ENCODE measurements at regions not wholly inside any gene's neighbourhood (a gene's known extent, or its start where the extent isn't known, plus 50 kb on each side); places are given as distances from the start of the nearest gene placed in this dataset.

- Histone ChIP-seq H3K9ac (ENCODE audit: low read depth, low read length) (no peak overlapping the region), H3K4me1 (ENCODE audit: insufficient read depth, low read length) (no peaks in the 10 kb centered on the region), H3K9me3 (ENCODE audit: control insufficient read depth, insufficient read depth, low read length) (no peaks in the 10 kb centered on the region; the same call in 1 of the 2 replicates), H3K36me3 (ENCODE audit: insufficient read depth, low read length) (no peaks in the 10 kb centered on the region)
Observed at GRCh38 chr1:164961715-164962114, 394.8 kb downstream of the LMX1A start.

DNA sequence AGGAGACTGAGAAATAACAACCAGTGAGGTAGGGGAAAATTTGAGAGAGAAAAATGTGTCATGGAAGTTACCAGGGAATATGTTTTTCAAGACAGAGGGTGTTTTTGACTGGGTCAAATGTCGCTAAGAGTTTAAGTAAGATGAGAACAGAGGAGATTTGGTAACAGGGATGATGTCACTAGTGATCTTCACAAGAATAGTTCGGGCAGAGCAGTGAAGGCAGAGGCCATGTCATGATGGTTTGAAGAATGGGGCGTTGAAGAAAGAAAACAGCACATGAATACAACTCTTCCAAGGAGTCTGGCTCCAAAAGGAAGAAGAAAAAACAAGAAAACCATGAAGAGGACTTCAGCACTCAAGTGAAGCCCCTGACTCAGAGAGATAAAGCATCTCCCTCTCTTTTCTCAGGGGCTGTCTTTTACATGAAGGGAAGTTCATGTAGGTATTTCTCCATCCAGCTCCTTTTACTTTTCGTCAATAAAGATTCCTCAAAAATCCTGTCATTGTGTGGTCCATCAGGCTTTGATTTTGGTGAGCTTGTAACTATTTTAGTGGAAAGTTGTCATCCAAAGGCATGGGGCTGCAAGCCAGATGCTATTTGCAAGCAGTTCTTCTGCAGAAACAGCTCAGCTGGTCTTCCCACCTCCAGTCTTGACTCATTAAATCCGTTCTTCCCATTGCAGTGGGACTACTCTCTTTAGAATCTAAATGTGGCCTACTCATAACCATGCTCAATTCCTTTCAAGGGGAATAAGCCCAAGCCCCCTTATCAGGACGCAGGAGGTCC, 397.3 kb downstream of the LMX1A start:
- Histone ChIP-seq H3K9ac (ENCODE audit: low read depth, low read length) (no peak overlapping the region), H3K4me1 (ENCODE audit: insufficient read depth, low read length) (no peaks in the 10 kb centered on the region), H3K9me3 (ENCODE audit: control insufficient read depth, insufficient read depth, low read length) (no peaks in the 10 kb centered on the region; the same call in 1 of the 2 replicates), H3K36me3 (ENCODE audit: insufficient read depth, low read length) (no peaks in the 10 kb centered on the region)

DNA sequence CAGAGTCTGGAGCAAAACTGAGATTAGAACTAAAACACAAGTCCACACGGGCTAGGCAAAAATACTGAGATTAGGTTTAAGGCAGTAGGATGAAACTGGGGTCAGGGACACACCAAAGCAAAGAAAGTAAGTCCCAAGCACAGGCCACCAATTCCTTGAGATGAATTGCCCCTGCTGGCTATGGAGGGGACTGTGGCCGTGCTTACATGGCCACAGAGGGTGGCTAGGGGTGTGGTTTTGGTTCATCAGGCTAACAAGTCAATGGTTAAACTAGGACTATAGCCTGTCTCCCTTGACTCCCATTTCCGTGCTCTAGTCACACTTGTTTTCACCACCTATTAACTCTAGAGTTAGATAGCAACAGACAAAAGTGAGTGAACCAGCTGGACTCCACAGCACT, 394.8 kb downstream of the PBX1 start:
- Histone ChIP-seq H3K4me1 (ENCODE audit: insufficient read depth, low read length) (no peaks in the 10 kb centered on the region; the same call in 1 of the 2 replicates), H3K9me3 (ENCODE audit: control insufficient read depth, insufficient read depth, low read length) (peaks cover 3% of the 10 kb centered on the region), H3K36me3 (ENCODE audit: insufficient read depth, low read length) (no peaks in the 10 kb centered on the region), H3K9ac (ENCODE audit: low read depth, low read length) (no peak overlapping the region)

DNA sequence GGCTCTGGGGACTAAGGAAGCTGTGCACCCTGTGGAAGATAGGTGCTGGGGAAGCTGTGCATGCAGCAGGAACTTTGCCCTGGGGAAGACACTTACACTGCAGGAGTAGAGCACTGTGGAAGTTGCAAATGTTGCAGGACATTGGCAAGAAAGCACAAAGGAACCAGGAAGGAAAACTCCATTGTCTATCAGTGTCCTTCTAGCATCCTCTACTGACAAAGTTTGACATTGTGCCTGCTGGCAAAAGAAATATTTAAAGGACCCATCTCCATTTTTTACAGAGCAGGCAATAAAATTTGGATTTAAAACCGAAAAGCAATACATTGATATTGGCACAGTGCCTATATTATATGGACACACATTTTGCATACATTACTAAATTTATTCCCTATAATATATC, 394.1 kb downstream of the PBX1 start:
- Histone ChIP-seq H3K9ac (ENCODE audit: low read depth, low read length) (no peak overlapping the region), H3K36me3 (ENCODE audit: insufficient read depth, low read length) (no peaks in the 10 kb centered on the region), H3K9me3 (ENCODE audit: control insufficient read depth, insufficient read depth, low read length) (peaks cover 4% of the 10 kb centered on the region)

GRCh38 chr1:164951508-164951907, 392.5 kb downstream of the PBX1 start:
- Histone ChIP-seq H3K9me3 (ENCODE audit: control insufficient read depth, insufficient read depth, low read length) (peaks cover 4% of the 10 kb centered on the region), H3K4me1 (ENCODE audit: insufficient read depth, low read length) (no peaks in the 10 kb centered on the region; the same call in 1 of the 2 replicates), H3K9ac (ENCODE audit: low read depth, low read length) (no peak overlapping the region), H3K36me3 (ENCODE audit: insufficient read depth, low read length) (no peaks in the 10 kb centered on the region)

More for the DNA sequence above, 394.1 kb downstream of the PBX1 start:
- H3K4me1 ChIP-seq (ENCODE audit: insufficient read depth, low read length): no peaks in the 10 kb centered on the region; the same call in 1 of the 2 replicates

- Histone ChIP-seq H3K9me3 (ENCODE audit: control insufficient read depth, insufficient read depth, low read length) (peaks cover 4% of the 10 kb centered on the region), H3K9ac (ENCODE audit: low read depth, low read length) (no peak overlapping the region), H3K4me1 (ENCODE audit: insufficient read depth, low read length) (no peaks in the 10 kb centered on the region; the same call in 1 of the 2 replicates), H3K36me3 (ENCODE audit: insufficient read depth, low read length) (no peaks in the 10 kb centered on the region)
Observed at GRCh38 chr1:164950541-164950986, 391.6 kb downstream of the PBX1 start.

GRCh38 chr1:164949771-164950471, 390.9 kb downstream of the PBX1 start:
- Histone ChIP-seq H3K9me3 (ENCODE audit: control insufficient read depth, insufficient read depth, low read length) (peaks cover 4% of the 10 kb centered on the region), H3K9ac (ENCODE audit: low read depth, low read length) (no peak overlapping the region), H3K4me1 (ENCODE audit: insufficient read depth, low read length) (no peaks in the 10 kb centered on the region; the same call in 1 of the 2 replicates), H3K36me3 (ENCODE audit: insufficient read depth, low read length) (no peaks in the 10 kb centered on the region)

DNA sequence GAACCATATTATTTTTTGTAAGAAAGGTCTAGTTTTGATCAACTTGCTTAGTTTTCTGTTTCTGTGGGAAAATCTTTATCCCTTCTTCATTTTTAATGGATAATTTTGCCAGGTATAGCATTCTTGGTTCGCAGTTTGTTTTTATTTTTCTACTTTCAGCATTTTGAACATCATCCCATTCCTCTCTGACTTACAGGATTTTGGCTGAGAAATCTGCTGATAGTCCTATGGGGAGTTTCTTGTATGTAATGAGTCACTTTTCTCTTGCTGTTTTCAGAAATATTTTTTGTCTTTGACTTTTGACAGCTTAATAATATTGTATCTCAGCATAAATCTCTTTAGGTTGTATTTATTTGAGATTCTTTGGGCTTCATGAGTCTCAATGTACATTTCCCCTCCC, 389.1 kb downstream of the PBX1 start:
- no peaks in the 10 kb centered on the region for H3K36me3 ChIP-seq (ENCODE audit: insufficient read depth, low read length)
- H3K9me3 ChIP-seq (ENCODE audit: control insufficient read depth, insufficient read depth, low read length): peaks cover 4% of the 10 kb centered on the region
- H3K9ac ChIP-seq (ENCODE audit: low read depth, low read length): no peak overlapping the region
- H3K4me1 ChIP-seq (ENCODE audit: insufficient read depth, low read length): no peaks in the 10 kb centered on the region; the same call in 1 of the 2 replicates

GRCh38 chr1:164937291-164937690, 378.3 kb downstream of the PBX1 start:
- Histone ChIP-seq H3K4me1 (ENCODE audit: insufficient read depth, low read length) (no peaks in the 10 kb centered on the region), H3K9me3 (ENCODE audit: control insufficient read depth, insufficient read depth, low read length) (no peaks in the 10 kb centered on the region), H3K36me3 (ENCODE audit: insufficient read depth, low read length) (no peaks in the 10 kb centered on the region), H3K9ac (ENCODE audit: low read depth, low read length) (no peak overlapping the region)

- Histone ChIP-seq H3K9me3 (ENCODE audit: control insufficient read depth, insufficient read depth, low read length) (no peaks in the 10 kb centered on the region), H3K9ac (ENCODE audit: low read depth, low read length) (no peak overlapping the region), H3K4me1 (ENCODE audit: insufficient read depth, low read length) (no peaks in the 10 kb centered on the region), H3K36me3 (ENCODE audit: insufficient read depth, low read length) (no peaks in the 10 kb centered on the region)
Observed at GRCh38 chr1:164932580-164932979, 373.6 kb downstream of the PBX1 start.

- Histone ChIP-seq H3K9me3 (ENCODE audit: control insufficient read depth, insufficient read depth, low read length) (no peaks in the 10 kb centered on the region), H3K36me3 (ENCODE audit: insufficient read depth, low read length) (no peaks in the 10 kb centered on the region), H3K9ac (ENCODE audit: low read depth, low read length) (no peak overlapping the region), H3K4me1 (ENCODE audit: insufficient read depth, low read length) (no peaks in the 10 kb centered on the region)
Observed at GRCh38 chr1:164930833-164931232, 371.8 kb downstream of the PBX1 start.

- no peaks in the 10 kb centered on the region for H3K36me3 ChIP-seq (ENCODE audit: insufficient read depth, low read length)
- H3K9ac ChIP-seq (ENCODE audit: low read depth, low read length): no peak overlapping the region
- H3K9me3 ChIP-seq (ENCODE audit: control insufficient read depth, insufficient read depth, low read length): no peaks in the 10 kb centered on the region
- H3K4me1 ChIP-seq (ENCODE audit: insufficient read depth, low read length): no peaks in the 10 kb centered on the region
Observed at GRCh38 chr1:164930241-164930640, 371.3 kb downstream of the PBX1 start.

GRCh38 chr1:164928232-164928812, 369.3 kb downstream of the PBX1 start:
- H3K36me3 ChIP-seq (ENCODE audit: insufficient read depth, low read length): no peaks in the 10 kb centered on the region
- no peaks in the 10 kb centered on the region for H3K9me3 ChIP-seq (ENCODE audit: control insufficient read depth, insufficient read depth, low read length)
- H3K9ac ChIP-seq (ENCODE audit: low read depth, low read length): no peak overlapping the region
- H3K4me1 ChIP-seq (ENCODE audit: insufficient read depth, low read length): no peaks in the 10 kb centered on the region

DNA sequence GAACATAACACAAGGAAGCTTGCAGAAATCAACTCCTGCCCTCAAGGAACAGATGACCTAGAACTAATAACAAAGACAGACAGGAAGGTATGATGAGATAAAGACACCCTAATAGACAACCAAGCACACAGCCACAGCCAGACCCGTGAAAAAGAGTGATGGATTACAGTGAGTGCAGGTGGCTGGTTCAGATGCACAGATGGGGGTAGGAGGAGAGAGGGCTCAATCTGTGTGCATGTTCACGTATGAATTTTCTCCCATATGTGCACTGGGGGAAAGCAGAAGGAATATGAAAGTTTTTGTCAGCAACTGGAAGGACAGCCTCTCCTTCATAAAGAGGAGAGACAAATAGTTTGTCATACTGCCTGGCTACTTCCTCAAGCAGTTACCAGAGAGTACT, 367.1 kb downstream of the PBX1 start:
- no peaks in the 10 kb centered on the region for H3K36me3 ChIP-seq (ENCODE audit: insufficient read depth, low read length)
- H3K9me3 ChIP-seq (ENCODE audit: control insufficient read depth, insufficient read depth, low read length): no peaks in the 10 kb centered on the region
- no peaks in the 10 kb centered on the region for H3K4me1 ChIP-seq (ENCODE audit: insufficient read depth, low read length)
- no peak overlapping the region for H3K9ac ChIP-seq (ENCODE audit: low read depth, low read length)
